ENCODE measurements at regions not wholly inside any gene's neighbourhood (a gene's known extent, or its start where the extent isn't known, plus 50 kb on each side); places are given as distances from the start of the nearest gene placed in this dataset.

GRCh38 chr5:164651546-164652275 is 1146.3 kb downstream of the MAT2B start:
- Histone ChIP-seq H3K4me3 (no peak overlapping the region), H3K27ac (no peak overlapping the region), H3K9ac (no peak overlapping the region), H3K27me3 (replicated peaks; ENCODE audit: insufficient read depth) (no peaks in the 10 kb centered on the region), H3K9me3 (ENCODE audit: low read depth) (peaks cover 4% of the 10 kb centered on the region), H2AFZ (no peak overlapping the region), H3K4me2 (ENCODE audit: unreplicated experiment) (no peak overlapping the region), H3K9me2 (ENCODE audit: insufficient read depth) (no peaks in the 10 kb centered on the region), H3F3A (ENCODE audit: insufficient read depth) (no peaks in the 10 kb centered on the region), H4K20me1 (ENCODE audit: insufficient read depth) (no peaks in the 10 kb centered on the region), H3K36me3 (ENCODE audit: low read depth) (no peaks in the 10 kb centered on the region), H3K79me2 (ENCODE audit: insufficient read depth) (no peaks in the 10 kb centered on the region), H3K4me1 (ENCODE audit: insufficient read depth) (no peaks in the 10 kb centered on the region)
- DNase-seq, result no peak
- WGBS, 2 experiments (ENCODE audit: low coverage in 1 of 2, low lambda C conversion rate in 2 of 2, missing lambda C conversion rate in 2 of 2), result 24 to 33% methylated on average over 7 of the region's 7 CpGs
- in situ Hi-C loops (cut with MboI), result no loop called here
- TF ChIP-seq EZH2 (IDR thresholded peaks at IDR 0.05; ENCODE audit: insufficient read depth, poor library complexity, severe bottlenecking), result no peak
- TF ChIP-seq EZH2phosphoT487 (IDR thresholded peaks at IDR 0.05; ENCODE audit: insufficient read depth, low read depth), result no peak

GRCh38 chr5:164652276-164652660 is 1146.8 kb downstream of the MAT2B start:
- H3K27ac ChIP-seq, result no peak overlapping the region
- 7 to 15% methylated on average over 1 of the region's 1 CpG for WGBS, 2 experiments (ENCODE audit: low coverage in 1 of 2, low lambda C conversion rate in 2 of 2, missing lambda C conversion rate in 2 of 2)
- no peak for TF ChIP-seq EZH2phosphoT487 (IDR thresholded peaks at IDR 0.05; ENCODE audit: insufficient read depth, low read depth)
- no peak for TF ChIP-seq EZH2 (IDR thresholded peaks at IDR 0.05; ENCODE audit: insufficient read depth, poor library complexity, severe bottlenecking)
- no peaks in the 10 kb centered on the region for H3K79me2 ChIP-seq (ENCODE audit: insufficient read depth)
- H3K4me3 ChIP-seq, result no peak overlapping the region
- no peak overlapping the region for H2AFZ ChIP-seq
- H4K20me1 ChIP-seq (ENCODE audit: insufficient read depth), result no peaks in the 10 kb centered on the region
- peaks cover 4% of the 10 kb centered on the region for H3K9me3 ChIP-seq (ENCODE audit: low read depth)
- no peak overlapping the region for H3K9ac ChIP-seq
- no peak overlapping the region for H3K4me2 ChIP-seq (ENCODE audit: unreplicated experiment)
- H3K27me3 ChIP-seq (replicated peaks; ENCODE audit: insufficient read depth), result no peaks in the 10 kb centered on the region
- DNase-seq, result no peak
- in situ Hi-C loops (cut with MboI), result no loop called here
- no peaks in the 10 kb centered on the region for H3K36me3 ChIP-seq (ENCODE audit: low read depth)
- 0 out of 2 replicates have a peak, but pooled peaks cover 2% of the 10 kb centered on the region for H3K9me2 ChIP-seq (ENCODE audit: insufficient read depth)
- H3F3A ChIP-seq (ENCODE audit: insufficient read depth), result no peaks in the 10 kb centered on the region
- no peaks in the 10 kb centered on the region for H3K4me1 ChIP-seq (ENCODE audit: insufficient read depth)

GRCh38 chr5:164663198-164663989 is 1158.0 kb downstream of the MAT2B start:
- Histone ChIP-seq H3K4me1 (ENCODE audit: insufficient read depth) (no peaks in the 10 kb centered on the region), H3K9ac (no peak overlapping the region), H3K36me3 (ENCODE audit: low read depth) (no peaks in the 10 kb centered on the region), H3K9me2 (ENCODE audit: insufficient read depth) (no peaks in the 10 kb centered on the region), H4K20me1 (ENCODE audit: insufficient read depth) (no peaks in the 10 kb centered on the region), H3K79me2 (ENCODE audit: insufficient read depth) (no peaks in the 10 kb centered on the region), H3K4me2 (ENCODE audit: unreplicated experiment) (no peak overlapping the region), H3K27me3 (replicated peaks; ENCODE audit: insufficient read depth) (no peaks in the 10 kb centered on the region), H3K4me3 (no peak overlapping the region), H3K9me3 (ENCODE audit: low read depth) (no peaks in the 10 kb centered on the region), H3K27ac (no peak overlapping the region), H2AFZ (no peak overlapping the region), H3F3A (ENCODE audit: insufficient read depth) (no peaks in the 10 kb centered on the region)
- WGBS, 2 experiments (ENCODE audit: low coverage in 1 of 2, low lambda C conversion rate in 2 of 2, missing lambda C conversion rate in 2 of 2), result 53 to 71% methylated on average over 2 of the region's 2 CpGs
- no peak for DNase-seq
- TF ChIP-seq EZH2phosphoT487 (IDR thresholded peaks at IDR 0.05; ENCODE audit: insufficient read depth, low read depth) (no peak), EZH2 (IDR thresholded peaks at IDR 0.05; ENCODE audit: insufficient read depth, poor library complexity, severe bottlenecking) (no peak)
- in situ Hi-C loops (cut with MboI), result no loop called here

GRCh38 chr5:164671640-164672039 is 1166.2 kb downstream of the MAT2B start:
- H3F3A ChIP-seq (ENCODE audit: insufficient read depth), result no peaks in the 10 kb centered on the region
- no peaks in the 10 kb centered on the region for H3K36me3 ChIP-seq (ENCODE audit: low read depth)
- H3K79me2 ChIP-seq (ENCODE audit: insufficient read depth), result no peaks in the 10 kb centered on the region
- H4K20me1 ChIP-seq (ENCODE audit: insufficient read depth), result no peaks in the 10 kb centered on the region
- no peaks in the 10 kb centered on the region for H3K27me3 ChIP-seq (replicated peaks; ENCODE audit: insufficient read depth)
- in situ Hi-C loops (cut with MboI), result no loop called here
- WGBS, 2 experiments (ENCODE audit: low coverage in 1 of 2, low lambda C conversion rate in 2 of 2, missing lambda C conversion rate in 2 of 2), result 23% methylated on average over 3 of the region's 3 CpGs
- H3K9me3 ChIP-seq (ENCODE audit: low read depth), result no peaks in the 10 kb centered on the region
- no peak overlapping the region for H3K27ac ChIP-seq
- H2AFZ ChIP-seq, result no peak overlapping the region
- no peak overlapping the region for H3K4me2 ChIP-seq (ENCODE audit: unreplicated experiment)
- H3K9ac ChIP-seq, result no peak overlapping the region
- no peaks in the 10 kb centered on the region for H3K9me2 ChIP-seq (ENCODE audit: insufficient read depth)
- no peak overlapping the region for H3K4me3 ChIP-seq
- no peaks in the 10 kb centered on the region for H3K4me1 ChIP-seq (ENCODE audit: insufficient read depth)
- TF ChIP-seq EZH2phosphoT487 (IDR thresholded peaks at IDR 0.05; ENCODE audit: insufficient read depth, low read depth), result no peak
- TF ChIP-seq EZH2 (IDR thresholded peaks at IDR 0.05; ENCODE audit: insufficient read depth, poor library complexity, severe bottlenecking), result no peak
- no peak for DNase-seq
